SU-DHL-6 (cell line): ENCODE measurements at regions not wholly inside any gene's neighbourhood (a gene's known extent, or its start where the extent isn't known, plus 50 kb on each side); places are given as distances from the start of the nearest gene placed in this dataset.

Experiments
- EZH2phosphoT487 ChIP-seq: fragments of 200-600 bp; sonication (generic), shearing (Covaris generic); conservative IDR thresholded peaks from 2 replicates; pipeline ENCODE4 v1.6.1; 2018; ENCODE audit warnings: mild to moderate bottlenecking, antibody characterized with exemption, low read length, moderate library complexity, mixed read lengths
- TF ChIP-seq, protein P1 (sequence below): fragments of 200-600 bp; sonication (generic); IDR thresholded peaks from one replicate; pipeline ENCODE4 v1.5.1; 2017; ENCODE audit warnings: antibody characterized with exemption, mild to moderate bottlenecking, low read length, moderate library complexity; ENCODE audit not compliant: insufficient read depth, poor library complexity, severe bottlenecking

- TF ChIP-seq, protein P1, sequence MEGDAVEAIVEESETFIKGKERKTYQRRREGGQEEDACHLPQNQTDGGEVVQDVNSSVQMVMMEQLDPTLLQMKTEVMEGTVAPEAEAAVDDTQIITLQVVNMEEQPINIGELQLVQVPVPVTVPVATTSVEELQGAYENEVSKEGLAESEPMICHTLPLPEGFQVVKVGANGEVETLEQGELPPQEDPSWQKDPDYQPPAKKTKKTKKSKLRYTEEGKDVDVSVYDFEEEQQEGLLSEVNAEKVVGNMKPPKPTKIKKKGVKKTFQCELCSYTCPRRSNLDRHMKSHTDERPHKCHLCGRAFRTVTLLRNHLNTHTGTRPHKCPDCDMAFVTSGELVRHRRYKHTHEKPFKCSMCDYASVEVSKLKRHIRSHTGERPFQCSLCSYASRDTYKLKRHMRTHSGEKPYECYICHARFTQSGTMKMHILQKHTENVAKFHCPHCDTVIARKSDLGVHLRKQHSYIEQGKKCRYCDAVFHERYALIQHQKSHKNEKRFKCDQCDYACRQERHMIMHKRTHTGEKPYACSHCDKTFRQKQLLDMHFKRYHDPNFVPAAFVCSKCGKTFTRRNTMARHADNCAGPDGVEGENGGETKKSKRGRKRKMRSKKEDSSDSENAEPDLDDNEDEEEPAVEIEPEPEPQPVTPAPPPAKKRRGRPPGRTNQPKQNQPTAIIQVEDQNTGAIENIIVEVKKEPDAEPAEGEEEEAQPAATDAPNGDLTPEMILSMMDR: no peak
- no peak for TF ChIP-seq EZH2phosphoT487
Measured at GRCh38 chr3:68523330-68523729, 409.0 kb downstream of the TAFA4 start.
